BE2C (cell line): ENCODE measurements at regions not wholly inside any gene's neighbourhood (a gene's known extent, or its start where the extent isn't known, plus 50 kb on each side); places are given as distances from the start of the nearest gene placed in this dataset.
A peak's percentile ranks its signal among the peaks of the same experiment; 100 is the strongest.

ENCODE experiments used
- DNase-seq: peaks from one replicate; pipeline ENCODE4 v3.0.0-alpha.2; 2020
- H3K27me3 ChIP-seq: fragments of 250-450 bp; sonication (Bioruptor Pico); 2 replicates; pipeline ENCODE4 v1.5.1; 2020; ENCODE audit warnings: mild to moderate bottlenecking
- H3K36me3 ChIP-seq: fragments of 250-450 bp; sonication (Bioruptor Pico); 2 replicates; pipeline ENCODE4 v1.5.1; 2020; ENCODE audit warnings: mild to moderate bottlenecking
- H3K4me1 ChIP-seq: fragments of 250-450 bp; sonication (Bioruptor Pico); 2 replicates; pipeline ENCODE4 v1.5.1; 2020
- H3K4me3 ChIP-seq: 2 replicates; pipeline ENCODE4 v1.5.1; 2011; ENCODE audit warnings: low read depth, low read length
- H3K9me3 ChIP-seq: fragments of 250-450 bp; sonication (Bioruptor Pico); 2 replicates; pipeline ENCODE4 v1.5.1; 2020
- CTCF ChIP-seq: IDR thresholded peaks from 2 replicates; pipeline ENCODE4 v1.5.1; 2012; ENCODE audit warnings: mild to moderate bottlenecking, low read depth, low read length

GRCh38 chr17:55601874-55602364 is 90.7 kb upstream of the SMIM36 start:
- Histone ChIP-seq H3K4me1 (no peaks in the 10 kb centered on the region), H3K27me3 (no peaks in the 10 kb centered on the region), H3K36me3 (no peaks in the 10 kb centered on the region), H3K4me3 (no peak overlapping the region), H3K9me3 (no peaks in the 10 kb centered on the region)
- peak; percentile 24 for DNase-seq
- TF ChIP-seq CTCF, result peak; percentile 69

GRCh38 chr17:55598495-55598894 is 87.2 kb upstream of the SMIM36 start:
- no peaks in the 10 kb centered on the region for H3K27me3 ChIP-seq
- no peak overlapping the region for H3K4me3 ChIP-seq
- no peaks in the 10 kb centered on the region for H3K4me1 ChIP-seq
- TF ChIP-seq CTCF, result no peak
- H3K36me3 ChIP-seq, result no peaks in the 10 kb centered on the region
- H3K9me3 ChIP-seq, result no peaks in the 10 kb centered on the region
- DNase-seq, result no peak

GRCh38 chr17:55588446-55589242 is 77.4 kb upstream of the SMIM36 start:
- no peak for TF ChIP-seq CTCF
- H3K36me3 ChIP-seq, result no peaks in the 10 kb centered on the region
- H3K4me1 ChIP-seq, result no peaks in the 10 kb centered on the region
- no peaks in the 10 kb centered on the region for H3K9me3 ChIP-seq
- no peak overlapping the region for H3K4me3 ChIP-seq
- no peak for DNase-seq
- no peaks in the 10 kb centered on the region for H3K27me3 ChIP-seq

- Histone ChIP-seq H3K4me1 (no peaks in the 10 kb centered on the region), H3K27me3 (no peaks in the 10 kb centered on the region), H3K4me3 (no peak overlapping the region), H3K36me3 (no peaks in the 10 kb centered on the region), H3K9me3 (no peaks in the 10 kb centered on the region)
- no peak for DNase-seq
- no peak for TF ChIP-seq CTCF
Observed at GRCh38 chr17:55587608-55588139, 76.4 kb upstream of the SMIM36 start.

GRCh38 chr17:55585629-55586028 is 74.4 kb upstream of the SMIM36 start:
- H3K36me3 ChIP-seq, result no peaks in the 10 kb centered on the region
- H3K9me3 ChIP-seq, result no peaks in the 10 kb centered on the region
- DNase-seq, result no peak
- no peak for TF ChIP-seq CTCF
- H3K4me3 ChIP-seq, result no peak overlapping the region
- no peaks in the 10 kb centered on the region for H3K4me1 ChIP-seq
- no peaks in the 10 kb centered on the region for H3K27me3 ChIP-seq

GRCh38 chr17:55584861-55585260 is 73.6 kb upstream of the SMIM36 start:
- Histone ChIP-seq H3K4me1 (no peaks in the 10 kb centered on the region), H3K36me3 (no peaks in the 10 kb centered on the region), H3K4me3 (no peak overlapping the region), H3K9me3 (no peaks in the 10 kb centered on the region), H3K27me3 (no peaks in the 10 kb centered on the region)
- no peak for DNase-seq
- TF ChIP-seq CTCF, result no peak
